ENCODE measurements at regions not wholly inside any gene's neighbourhood (a gene's known extent, or its start where the extent isn't known, plus 50 kb on each side); places are given as distances from the start of the nearest gene placed in this dataset.

GRCh38 chr17:13084420-13084819 lies 66.6 kb upstream of the ELAC2 start:
- no peak for DNase-seq (ENCODE audit: low spot score)

- no peak for DNase-seq (ENCODE audit: low spot score)
These were observed 61.0 kb upstream of the ELAC2 start for GRCh38 chr17:13078591-13079385.

GRCh38 chr17:13076905-13077304 lies 59.1 kb upstream of the ELAC2 start:
- no peak for DNase-seq (ENCODE audit: low spot score)

GRCh38 chr17:13074026-13074425 lies 56.2 kb upstream of the ELAC2 start:
- no peak for DNase-seq (ENCODE audit: low spot score)

GRCh38 chr17:13073018-13073417 lies 55.2 kb upstream of the ELAC2 start:
- no peak for DNase-seq (ENCODE audit: low spot score)

- no peak for DNase-seq (ENCODE audit: low spot score)
These were observed 52.9 kb upstream of the ELAC2 start for GRCh38 chr17:13070732-13071131.

GRCh38 chr17:13067629-13068303 lies 49.9 kb upstream of the ELAC2 start:
- no peak for DNase-seq (ENCODE audit: low spot score)
